Gastrocnemius medialis (tissue), 4 donors: ENCODE measurements at regions not wholly inside any gene's neighbourhood (a gene's known extent, or its start where the extent isn't known, plus 50 kb on each side); places are given as distances from the start of the nearest gene placed in this dataset.

Experiments
- ATAC-seq, 2 donors: fragments of 150-250 bp; one replicate each; pipeline ENCODE4 v1.9.1; 2016
- DNase-seq, 2 donors: peaks; one replicate each; pipeline ENCODE4 v3.0.0-alpha.2; 2019
- H3K27ac ChIP-seq, 4 donors: fragments of 200-600 bp; sonication (generic); 1 replicate in 1 of 4; 2 replicates in 3 of 4; pipeline ENCODE4 v1.5.1; 2016 to 2018; ENCODE audit warnings: mild to moderate bottlenecking in 2 of 4, moderate library complexity in 1 of 4
- H3K27me3 ChIP-seq, 3 donors: fragments of 200-600 bp; sonication (generic) in 2 of 3; 1 replicate in 1 of 3; 2 replicates in 2 of 3; pipeline versions ENCODE4 v1.5.1 to v1.6.0; 2016 to 2019; ENCODE audit warnings: mild to moderate bottlenecking in 1 of 3, moderate library complexity in 1 of 3
- H3K36me3 ChIP-seq, 2 donors: fragments of 200-600 bp; sonication (generic) in 1 of 2; one replicate each; pipeline ENCODE4 v1.5.1; 2017 to 2018
- H3K4me1 ChIP-seq, 2 donors: fragments of 200-600 bp; sonication (generic) in 1 of 2; one replicate each; pipeline ENCODE4 v1.5.1; 2016 to 2017; ENCODE audit warnings: mild to moderate bottlenecking in 2 of 2
- H3K4me3 ChIP-seq, 4 donors: fragments of 200-600 bp; sonication (generic) in 3 of 4; 1 replicate in 1 of 4; 2 replicates in 3 of 4; pipeline ENCODE4 v1.5.1; 2016 to 2019; ENCODE audit warnings: mild to moderate bottlenecking in 2 of 4
- H3K9me3 ChIP-seq, 3 donors: fragments of 200-600 bp; sonication (generic) in 2 of 3; 1 replicate in 1 of 3; 2 replicates in 2 of 3; pipeline ENCODE4 v1.5.1; 2016 to 2019
- POLR2A ChIP-seq, 2 donors: fragments of 450-650 bp; IDR thresholded peaks; one replicate each; pipeline ENCODE4 v1.6.1; 2017; ENCODE audit warnings: antibody characterized with exemption in 2 of 2, mild to moderate bottlenecking in 2 of 2, moderate library complexity in 2 of 2
- in situ Hi-C, 4 donors: fragments of 200-750 bp; cut with MboI; loops; one replicate each; pipeline versions ENCODE4 v1.15.0 to v1.8.0; 2017; ENCODE audit warnings: low sequenced_read_pairs in 4 of 4
- intact Hi-C: fragments of 100-400 bp; cut with DNase I; formaldehyde crosslinking; loops from one replicate; pipeline ENCODE4 v1.15.1; 2023; ENCODE audit warnings: low total_unique reads
- TF ChIP-seq, protein P1 (sequence below), 5 experiments: fragments of 450-650 bp in 3 of 5; fragments of 200-600 bp in 2 of 5; sonication (generic) in 2 of 5; IDR thresholded peaks in 4 of 5; conservative IDR thresholded peaks in 1 of 5; 1 replicate in 4 of 5; 2 replicates in 1 of 5; pipeline ENCODE4 v1.5.1; 2016 to 2019; ENCODE audit warnings: antibody characterized with exemption in 5 of 5, mild to moderate bottlenecking in 3 of 5, moderate library complexity in 3 of 5

DNA sequence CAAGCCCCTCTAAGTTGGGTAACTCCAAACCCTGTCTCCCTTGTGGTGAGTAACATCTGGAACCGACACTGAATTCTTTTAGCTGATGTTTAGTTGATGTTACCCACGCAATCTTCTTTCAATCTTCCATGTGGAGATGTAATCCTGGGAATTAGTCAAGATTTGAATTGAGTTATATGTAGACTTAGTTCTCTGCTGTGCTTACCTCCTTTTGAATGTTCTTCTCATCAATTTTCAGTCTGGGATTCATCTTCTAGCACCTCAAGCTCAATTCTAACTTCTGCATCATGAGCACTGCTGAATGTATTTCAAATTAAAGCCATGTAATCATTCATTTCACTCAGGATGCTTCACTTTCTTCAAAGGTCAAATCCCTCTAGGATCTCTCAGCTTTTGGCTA lies 270.6 kb downstream of the FAM170A start:
- Histone ChIP-seq H3K4me3 (no peak overlapping the region), H3K36me3 (no peaks in the 10 kb centered on the region), H3K27me3 (no peaks in the 10 kb centered on the region), H3K27ac (no peak overlapping the region), H3K9me3 (no peaks in the 10 kb centered on the region), H3K4me1 (no peaks in the 10 kb centered on the region)
- TF ChIP-seq, protein P1, sequence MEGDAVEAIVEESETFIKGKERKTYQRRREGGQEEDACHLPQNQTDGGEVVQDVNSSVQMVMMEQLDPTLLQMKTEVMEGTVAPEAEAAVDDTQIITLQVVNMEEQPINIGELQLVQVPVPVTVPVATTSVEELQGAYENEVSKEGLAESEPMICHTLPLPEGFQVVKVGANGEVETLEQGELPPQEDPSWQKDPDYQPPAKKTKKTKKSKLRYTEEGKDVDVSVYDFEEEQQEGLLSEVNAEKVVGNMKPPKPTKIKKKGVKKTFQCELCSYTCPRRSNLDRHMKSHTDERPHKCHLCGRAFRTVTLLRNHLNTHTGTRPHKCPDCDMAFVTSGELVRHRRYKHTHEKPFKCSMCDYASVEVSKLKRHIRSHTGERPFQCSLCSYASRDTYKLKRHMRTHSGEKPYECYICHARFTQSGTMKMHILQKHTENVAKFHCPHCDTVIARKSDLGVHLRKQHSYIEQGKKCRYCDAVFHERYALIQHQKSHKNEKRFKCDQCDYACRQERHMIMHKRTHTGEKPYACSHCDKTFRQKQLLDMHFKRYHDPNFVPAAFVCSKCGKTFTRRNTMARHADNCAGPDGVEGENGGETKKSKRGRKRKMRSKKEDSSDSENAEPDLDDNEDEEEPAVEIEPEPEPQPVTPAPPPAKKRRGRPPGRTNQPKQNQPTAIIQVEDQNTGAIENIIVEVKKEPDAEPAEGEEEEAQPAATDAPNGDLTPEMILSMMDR (IDR thresholded peaks at IDR 0.05 in 4 of 5, conservative IDR thresholded peaks at IDR 0.05 in 1 of 5): no peak
- no peak for TF ChIP-seq POLR2A (IDR thresholded peaks at IDR 0.05)
- ATAC-seq (no peak), DNase-seq (no peak)
- in situ Hi-C loops (no loop called here), intact Hi-C loops (no loop called here)

DNA sequence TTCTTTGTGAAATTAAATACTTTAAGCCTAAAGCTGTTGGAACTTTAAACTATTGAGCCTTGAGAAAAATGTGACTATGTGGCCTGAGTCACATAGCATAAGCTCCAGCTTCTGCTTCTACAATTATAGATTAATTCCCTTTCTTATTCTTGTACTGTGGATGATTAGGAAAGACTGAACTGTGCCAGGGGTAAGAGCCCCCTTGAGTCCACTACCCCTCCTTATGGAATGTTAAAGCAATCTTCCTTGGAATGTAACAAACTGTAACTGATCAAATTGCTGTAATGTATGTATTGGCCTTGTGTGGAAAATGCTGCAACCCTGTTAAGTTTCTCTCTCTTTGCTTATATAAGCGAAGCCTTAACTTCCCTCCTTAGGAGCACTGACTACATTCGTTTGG lies 273.2 kb downstream of the FAM170A start:
- H3K9me3 ChIP-seq: no peaks in the 10 kb centered on the region
- no peaks in the 10 kb centered on the region for H3K27me3 ChIP-seq
- in situ Hi-C loops (no loop called here), intact Hi-C loops (no loop called here)
- DNase-seq (no peak), ATAC-seq (no peak)
- H3K4me1 ChIP-seq: no peaks in the 10 kb centered on the region
- TF ChIP-seq, protein P1 (IDR thresholded peaks at IDR 0.05 in 4 of 5, conservative IDR thresholded peaks at IDR 0.05 in 1 of 5): no peak
- TF ChIP-seq POLR2A (IDR thresholded peaks at IDR 0.05): no peak
- H3K4me3 ChIP-seq: no peak overlapping the region
- H3K27ac ChIP-seq: no peak overlapping the region
- H3K36me3 ChIP-seq: no peaks in the 10 kb centered on the region

DNA sequence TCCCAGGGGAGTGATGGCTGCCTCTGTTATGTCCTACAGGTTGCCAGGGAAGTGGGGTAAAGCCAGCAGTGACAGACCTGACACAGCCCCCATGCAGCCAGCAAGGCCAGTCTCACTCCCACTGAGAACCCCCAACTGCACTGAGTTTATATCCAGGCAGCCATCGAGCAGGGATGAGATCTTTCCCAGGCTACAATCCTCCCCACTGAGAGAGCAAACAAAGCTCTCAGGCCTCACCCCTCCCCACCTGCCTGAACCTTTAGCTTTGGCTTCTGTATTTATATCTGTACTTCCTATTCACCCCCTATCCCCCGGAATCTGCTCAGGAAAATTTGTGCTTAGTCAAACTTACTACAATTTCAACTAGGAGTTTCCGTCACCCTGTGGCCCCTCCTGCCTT lies 284.1 kb downstream of the FAM170A start:
- in situ Hi-C loops: no loop called here
- ATAC-seq (no peak), DNase-seq (no peak)
- Histone ChIP-seq H3K27ac (no peak overlapping the region), H3K36me3 (no peaks in the 10 kb centered on the region), H3K9me3 (no peaks in the 10 kb centered on the region), H3K4me3 (no peak overlapping the region), H3K4me1 (no peaks in the 10 kb centered on the region), H3K27me3 (no peaks in the 10 kb centered on the region)
- intact Hi-C loops: no loop called here
- TF ChIP-seq POLR2A (IDR thresholded peaks at IDR 0.05): no peak
- TF ChIP-seq, protein P1 (IDR thresholded peaks at IDR 0.05 in 4 of 5, conservative IDR thresholded peaks at IDR 0.05 in 1 of 5): no peak

DNA sequence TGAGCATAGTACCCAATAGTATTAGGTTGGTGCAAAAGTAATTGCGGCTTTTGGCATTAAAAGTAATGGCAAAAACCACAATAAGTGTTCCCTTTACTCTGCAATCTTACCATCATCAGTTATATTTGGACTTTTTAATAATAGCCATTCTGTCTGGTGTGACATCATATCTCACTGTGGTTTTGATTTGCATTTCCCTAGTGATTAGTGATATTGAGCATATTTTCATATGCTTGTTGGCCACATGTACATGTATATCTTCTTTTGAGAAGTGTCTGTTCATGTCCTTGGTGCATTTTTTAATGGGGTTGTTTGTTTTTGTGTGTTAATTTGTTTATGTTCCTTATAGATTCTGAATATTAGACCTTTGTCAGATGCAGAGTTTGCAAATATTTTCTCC lies 289.9 kb downstream of the FAM170A start:
- Histone ChIP-seq H3K4me3 (no peak overlapping the region), H3K9me3 (no peaks in the 10 kb centered on the region), H3K4me1 (no peaks in the 10 kb centered on the region), H3K36me3 (no peaks in the 10 kb centered on the region), H3K27me3 (no peaks in the 10 kb centered on the region), H3K27ac (no peak overlapping the region)
- ATAC-seq (no peak), DNase-seq (no peak)
- intact Hi-C loops (no loop called here), in situ Hi-C loops (no loop called here)
- TF ChIP-seq POLR2A (IDR thresholded peaks at IDR 0.05): no peak
- TF ChIP-seq, protein P1 (IDR thresholded peaks at IDR 0.05 in 4 of 5, conservative IDR thresholded peaks at IDR 0.05 in 1 of 5): no peak

DNA sequence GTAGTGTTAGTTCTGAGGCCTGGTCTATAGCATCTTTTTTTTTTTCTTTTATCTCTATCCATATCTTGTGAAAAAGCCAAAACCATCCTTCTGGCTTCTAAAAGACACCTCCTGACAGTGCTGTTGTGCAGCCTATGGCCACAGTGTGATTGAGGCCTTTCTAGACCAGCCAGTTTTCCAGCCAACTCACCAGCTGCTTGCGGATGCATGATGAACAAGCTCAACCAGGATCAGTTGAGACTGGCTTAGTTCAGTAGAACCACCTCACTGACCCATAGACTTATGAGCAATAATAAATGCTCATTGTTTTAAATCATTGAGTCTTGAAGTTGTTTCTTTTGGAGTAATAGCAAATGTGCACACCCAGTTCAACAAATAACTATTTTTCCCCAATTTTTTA lies 296.9 kb downstream of the FAM170A start:
- Histone ChIP-seq H3K4me3 (no peak overlapping the region), H3K4me1 (no peaks in the 10 kb centered on the region), H3K27me3 (no peaks in the 10 kb centered on the region), H3K27ac (no peak overlapping the region), H3K9me3 (no peaks in the 10 kb centered on the region), H3K36me3 (no peaks in the 10 kb centered on the region)
- intact Hi-C loops (no loop called here), in situ Hi-C loops (loop anchor here in 1 of 4 donors (25.0 kb wide), 2 partner anchors 536 to 886 kb away; partner anchors contain the start of gene PRR16)
- DNase-seq: no peak
- ATAC-seq: no peak
- TF ChIP-seq POLR2A (IDR thresholded peaks at IDR 0.05): no peak
- TF ChIP-seq, protein P1 (IDR thresholded peaks at IDR 0.05 in 4 of 5, conservative IDR thresholded peaks at IDR 0.05 in 1 of 5): no peak
